ENCODE measurements at regions not wholly inside any gene's neighbourhood (a gene's known extent, or its start where the extent isn't known, plus 50 kb on each side); places are given as distances from the start of the nearest gene placed in this dataset.

GRCh38 chr22:49294656-49295464 is 532.8 kb downstream of the BRD1 start:
- no peak for DNase-seq

GRCh38 chr22:49292909-49293308 is 534.8 kb downstream of the BRD1 start:
- no peak for DNase-seq

- DNase-seq = no peak
These were observed 535.9 kb downstream of the BRD1 start for GRCh38 chr22:49291781-49292180.

GRCh38 chr22:49291169-49291568 is 536.5 kb downstream of the BRD1 start:
- DNase-seq = no peak

- no peak for DNase-seq
These were observed 537.0 kb downstream of the BRD1 start for GRCh38 chr22:49290711-49291110.

- DNase-seq = no peak
These were observed 537.6 kb downstream of the BRD1 start for GRCh38 chr22:49289822-49290679.

- DNase-seq = no peak
These were observed 541.4 kb downstream of the BRD1 start for GRCh38 chr22:49286181-49286760.

- no peak for DNase-seq
These were observed 542.7 kb downstream of the BRD1 start for GRCh38 chr22:49284931-49285330.

GRCh38 chr22:49284056-49284784 is 543.5 kb downstream of the BRD1 start:
- no peak for DNase-seq

- no peak for DNase-seq
These were observed 545.1 kb downstream of the BRD1 start for GRCh38 chr22:49282596-49282995.

GRCh38 chr22:49281467-49282340 is 546.0 kb downstream of the BRD1 start:
- DNase-seq = no peak

- no peak for DNase-seq
These were observed 549.3 kb downstream of the BRD1 start for GRCh38 chr22:49278340-49278739.

- DNase-seq = no peak
These were observed 551.1 kb downstream of the BRD1 start for GRCh38 chr22:49276567-49276966.

- no peak for DNase-seq
These were observed 552.8 kb downstream of the BRD1 start for GRCh38 chr22:49274754-49275380.

- no peak for DNase-seq
These were observed 555.0 kb downstream of the BRD1 start for GRCh38 chr22:49272546-49273125.

GRCh38 chr22:49271831-49272230 is 555.8 kb downstream of the BRD1 start:
- DNase-seq = no peak

GRCh38 chr22:49271369-49271727 is 556.3 kb downstream of the BRD1 start:
- no peak for DNase-seq

GRCh38 chr22:49270595-49271368 is 556.9 kb downstream of the BRD1 start:
- DNase-seq = no peak

- no peak for DNase-seq
These were observed 557.7 kb downstream of the BRD1 start for GRCh38 chr22:49269928-49270327.

GRCh38 chr22:49269371-49269770 is 558.3 kb downstream of the BRD1 start:
- DNase-seq = no peak
